HFFc6 (cell line): ENCODE measurements at regions not wholly inside any gene's neighbourhood (a gene's known extent, or its start where the extent isn't known, plus 50 kb on each side); places are given as distances from the start of the nearest gene placed in this dataset.

Source experiments
- DNase-seq: peaks from one replicate; pipeline ENCODE4 v3.0.0-alpha.2; 2018
- H3K27ac Mint-ChIP-seq: 2 replicates; pipeline ENCODE4 v1.8.0; 2020; ENCODE audit warnings: mild to moderate bottlenecking, mixed read lengths
- H3K27me3 Mint-ChIP-seq: 2 replicates; pipeline ENCODE4 v1.8.0; 2021; ENCODE audit warnings: mild to moderate bottlenecking, moderate library complexity, mixed read lengths; ENCODE audit not compliant: insufficient read depth
- H3K36me3 Mint-ChIP-seq: 2 replicates; pipeline ENCODE4 v1.8.0; 2021; ENCODE audit warnings: low read depth, mixed read lengths
- H3K4me1 Mint-ChIP-seq: 2 replicates; pipeline ENCODE4 v1.8.0; 2020; ENCODE audit warnings: low read depth, mixed read lengths
- H3K4me3 Mint-ChIP-seq: 2 replicates; pipeline ENCODE4 v1.8.0; 2020; ENCODE audit warnings: mild to moderate bottlenecking, moderate library complexity, mixed read lengths
- H3K9me3 Mint-ChIP-seq: 2 replicates; pipeline ENCODE4 v1.8.0; 2020; ENCODE audit warnings: mild to moderate bottlenecking, mixed read lengths
- CTCF ChIP-seq: fragments of 200-600 bp; sonication (generic); IDR thresholded peaks from 2 replicates; pipeline ENCODE4 v1.5.0; 2021; ENCODE audit warnings: antibody characterized with exemption, mild to moderate bottlenecking

GRCh38 chr6:148218542-148219258 lies 123.9 kb upstream of the SASH1 start:
- Mint-ChIP-seq H3K4me3 (no peak overlapping the region), H3K27me3 (no peaks in the 10 kb centered on the region; the same call in 1 of the 2 replicates), H3K36me3 (no peaks in the 10 kb centered on the region), H3K27ac (no peak overlapping the region), H3K4me1 (peaks cover 28% of the 10 kb centered on the region), H3K9me3 (no peaks in the 10 kb centered on the region)
- DNase-seq: no peak
- TF ChIP-seq CTCF: no peak

GRCh38 chr6:148221196-148221979 lies 121.2 kb upstream of the SASH1 start:
- TF ChIP-seq CTCF: no peak
- Mint-ChIP-seq H3K36me3 (no peaks in the 10 kb centered on the region), H3K4me1 (peaks cover 37% of the 10 kb centered on the region), H3K9me3 (no peaks in the 10 kb centered on the region), H3K27ac (peak overlapping the region; percentile 16; the same call in 1 of the 2 replicates), H3K27me3 (no peaks in the 10 kb centered on the region; the same call in 1 of the 2 replicates), H3K4me3 (no peak overlapping the region)
- no peak for DNase-seq

- TF ChIP-seq CTCF: no peak
- Mint-ChIP-seq H3K27ac (no peak overlapping the region), H3K27me3 (no peaks in the 10 kb centered on the region; the same call in 1 of the 2 replicates), H3K9me3 (no peaks in the 10 kb centered on the region), H3K4me1 (peaks cover 37% of the 10 kb centered on the region), H3K4me3 (no peak overlapping the region), H3K36me3 (no peaks in the 10 kb centered on the region)
- DNase-seq: no peak
These were observed 120.3 kb upstream of the SASH1 start for GRCh38 chr6:148222376-148222775.

- Mint-ChIP-seq H3K4me3 (no peak overlapping the region; the same call in 1 of the 2 replicates), H3K36me3 (no peaks in the 10 kb centered on the region), H3K27ac (peak overlapping the region; percentile 60; the same call in 1 of the 2 replicates), H3K4me1 (peaks cover 37% of the 10 kb centered on the region), H3K9me3 (no peaks in the 10 kb centered on the region), H3K27me3 (no peaks in the 10 kb centered on the region; the same call in 1 of the 2 replicates)
- TF ChIP-seq CTCF: no peak
- no peak for DNase-seq
These were observed 119.8 kb upstream of the SASH1 start for GRCh38 chr6:148222846-148223245.

GRCh38 chr6:148223424-148223842 lies 119.2 kb upstream of the SASH1 start:
- no peak for TF ChIP-seq CTCF
- peak; percentile 52 for DNase-seq
- Mint-ChIP-seq H3K27me3 (no peaks in the 10 kb centered on the region; the same call in 1 of the 2 replicates), H3K4me3 (peak overlapping the region; percentile 22; the same call in 1 of the 2 replicates), H3K4me1 (peaks cover 37% of the 10 kb centered on the region), H3K36me3 (no peaks in the 10 kb centered on the region), H3K27ac (peak overlapping the region; percentile 60), H3K9me3 (no peaks in the 10 kb centered on the region)
